ENCODE measurements at regions not wholly inside any gene's neighbourhood (a gene's known extent, or its start where the extent isn't known, plus 50 kb on each side); places are given as distances from the start of the nearest gene placed in this dataset.
"Not testable (repeated sequence)": the region's sequence is repeated elsewhere in the genome, so short reads cannot be mapped to it uniquely, and the experiment has no call there.

- H3K36me3 ChIP-seq: no peaks in the 10 kb centered on the region
- no peak for TF ChIP-seq CTCF (IDR thresholded peaks at IDR 0.05)
- H3K27me3 ChIP-seq: no peaks in the 10 kb centered on the region
- DNase-seq (ENCODE audit: low spot score): no peak
- H3K27ac ChIP-seq: no peak overlapping the region
- H3K4me3 ChIP-seq: no peak overlapping the region
- no peaks in the 10 kb centered on the region for H3K9me3 ChIP-seq
- H3K4me1 ChIP-seq: no peaks in the 10 kb centered on the region
These were observed 109.6 kb upstream of the LGR5 start for GRCh38 chr12:71329956-71330355.

DNA sequence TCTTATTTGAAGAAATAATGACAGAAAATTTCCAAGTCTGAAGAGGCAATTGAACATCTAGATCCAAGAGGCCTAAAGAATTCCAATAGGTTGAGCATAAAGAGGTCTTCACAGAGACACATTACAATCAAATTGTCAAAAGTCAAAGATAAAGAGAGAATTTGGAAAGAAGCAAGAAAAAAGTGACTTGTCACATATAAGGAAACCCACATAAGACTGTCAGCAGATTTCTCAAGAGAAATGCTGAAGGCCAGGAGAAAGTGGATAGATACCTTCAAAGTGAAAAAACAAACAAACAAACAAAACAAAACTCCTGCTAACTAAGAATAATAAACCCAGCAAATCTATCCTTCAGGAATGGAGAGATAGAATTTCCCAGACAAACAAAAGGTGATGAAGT lies 118.1 kb upstream of the LGR5 start:
- TF ChIP-seq CTCF (IDR thresholded peaks at IDR 0.05): no peak
- DNase-seq (ENCODE audit: low spot score): no peak
- Histone ChIP-seq H3K27ac (no peak overlapping the region), H3K4me1 (no peaks in the 10 kb centered on the region), H3K4me3 (no peak overlapping the region), H3K36me3 (no peaks in the 10 kb centered on the region), H3K9me3 (peaks cover 5 to 25% of the 10 kb centered on the region in 2 donors), H3K27me3 (no peaks in the 10 kb centered on the region)

DNA sequence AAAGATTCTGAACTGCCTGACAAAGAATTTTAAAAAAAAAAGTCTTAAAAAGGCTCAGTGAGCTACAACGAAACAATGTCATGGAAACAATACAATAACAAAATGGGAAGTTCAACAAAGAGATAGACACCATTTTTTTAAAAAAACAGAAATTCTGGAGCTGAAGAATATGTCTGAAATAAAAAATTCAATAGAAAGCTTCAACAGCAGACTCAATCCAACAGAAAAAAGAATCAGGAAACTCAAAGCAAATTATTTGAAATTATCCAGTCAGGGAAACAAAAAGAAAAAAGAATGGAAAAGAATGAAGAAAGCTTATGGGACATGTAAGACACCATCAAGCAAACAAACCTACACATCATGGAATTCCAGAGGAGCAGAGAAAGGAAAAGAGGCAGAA lies 118.5 kb upstream of the LGR5 start:
- Histone ChIP-seq H3K4me1 (no peaks in the 10 kb centered on the region), H3K4me3 (no peak overlapping the region), H3K27me3 (no peaks in the 10 kb centered on the region), H3K27ac (no peak overlapping the region), H3K36me3 (no peaks in the 10 kb centered on the region), H3K9me3 (peaks cover 5 to 25% of the 10 kb centered on the region in 2 donors)
- no peak for TF ChIP-seq CTCF (IDR thresholded peaks at IDR 0.05)
- DNase-seq (ENCODE audit: low spot score): no peak

DNA sequence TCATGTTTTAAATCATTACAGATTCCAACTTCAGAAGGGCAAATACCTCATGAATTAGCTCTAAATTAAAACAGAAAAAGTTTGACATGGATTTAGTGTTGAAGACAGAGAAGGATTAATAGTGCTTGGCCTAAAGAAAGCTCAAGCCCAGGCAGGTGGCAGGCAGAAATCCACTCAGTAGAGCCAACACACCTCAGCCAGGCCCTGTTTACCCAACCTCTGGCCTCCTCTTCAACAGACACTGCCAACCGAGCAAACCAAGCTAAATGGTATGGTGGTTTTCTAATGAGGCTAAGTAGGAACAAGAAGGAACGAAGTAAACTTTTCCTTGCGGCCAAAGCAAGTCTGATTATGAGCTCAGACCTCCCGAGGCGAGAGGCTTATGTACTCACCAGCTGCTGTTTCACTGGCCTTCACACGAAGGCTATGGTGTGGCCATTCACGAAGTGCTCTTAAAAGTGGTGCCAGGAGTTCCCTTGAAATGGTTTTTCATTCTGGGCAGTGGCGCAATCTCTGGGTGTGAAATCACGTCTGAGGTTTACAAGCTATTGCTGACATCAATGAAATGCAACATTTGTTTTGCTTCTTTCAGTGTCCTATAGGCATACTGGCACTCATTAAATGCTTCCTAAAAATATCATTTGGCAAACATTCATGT lies 124.1 kb upstream of the LGR5 start:
- no peak for DNase-seq (ENCODE audit: low spot score)
- Histone ChIP-seq H3K36me3 (no peaks in the 10 kb centered on the region), H3K27me3 (no peaks in the 10 kb centered on the region), H3K4me1 (no peaks in the 10 kb centered on the region), H3K27ac (no peak overlapping the region), H3K4me3 (no peak overlapping the region), H3K9me3 (peaks cover 0 to 4% of the 10 kb centered on the region in 2 donors)
- TF ChIP-seq CTCF (IDR thresholded peaks at IDR 0.05): no peak

GRCh38 chr12:71312768-71313403 lies 126.7 kb upstream of the LGR5 start:
- TF ChIP-seq CTCF (IDR thresholded peaks at IDR 0.05): no peak
- no peak overlapping the region for H3K4me3 ChIP-seq
- no peaks in the 10 kb centered on the region for H3K36me3 ChIP-seq
- DNase-seq (ENCODE audit: low spot score): no peak
- H3K9me3 ChIP-seq: no peaks in the 10 kb centered on the region
- H3K27ac ChIP-seq: no peak overlapping the region
- no peaks in the 10 kb centered on the region for H3K4me1 ChIP-seq
- no peaks in the 10 kb centered on the region for H3K27me3 ChIP-seq

DNA sequence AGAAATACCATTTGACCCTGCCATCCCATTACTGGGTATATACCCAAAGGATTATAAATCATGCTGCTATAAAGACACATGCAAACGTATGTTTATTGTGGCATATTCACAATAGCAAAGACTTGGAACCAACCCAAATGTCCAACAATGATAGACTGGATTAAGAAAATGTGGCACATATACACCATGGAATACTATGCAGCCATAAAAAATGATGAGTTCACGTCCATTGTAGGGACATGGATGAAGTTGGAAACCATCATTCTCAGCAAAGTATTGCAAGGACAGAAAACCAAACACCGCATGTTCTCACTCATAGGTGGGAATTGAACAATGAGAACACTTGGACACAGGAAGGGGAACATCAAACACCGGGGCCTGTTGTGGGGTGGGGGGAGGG lies 128.0 kb upstream of the LGR5 start:
- DNase-seq (ENCODE audit: low spot score); H3K4me3 ChIP-seq; H3K27me3 ChIP-seq; H3K27ac ChIP-seq; H3K36me3 ChIP-seq; H3K4me1 ChIP-seq; H3K9me3 ChIP-seq: not testable (repeated sequence)

Measured in right atrium auricular region (tissue), 2 donors.